HCT116 (cell line): ENCODE measurements at regions not wholly inside any gene's neighbourhood (a gene's known extent, or its start where the extent isn't known, plus 50 kb on each side); places are given as distances from the start of the nearest gene placed in this dataset.

Experiments
- ATAC-seq: fragments of 200-7000 bp; cut with Tn5 transposase; 2 replicates; pipeline ENCODE4 v1.9.1; 2020; ENCODE audit warnings: mild to moderate bottlenecking, moderate library complexity
- BruUV-seq: library from RNA; stranded (reverse); fragments of 400-500 nt; replicated peaks from 2 replicates; lab custom pipeline; 2021; lab: Mats Ljungman, UMichigan
- CTCF ChIA-PET: fragments of 300-600 bp; sonication (Branson Sonifier 250); formaldehyde crosslinking; loops from one replicate; lab custom pipeline; 2021; ENCODE audit warnings: antibody characterized with exemption; lab: Charles Lee
- POLR2A ChIA-PET: fragments of 300-600, 350-600 bp; sonication (Branson Sonifier 250); formaldehyde crosslinking; loops from one replicate; lab custom pipeline; 2021; ENCODE audit warnings: antibody characterized with exemption; lab: Charles Lee
- RAD21 ChIA-PET, 2 experiments: fragments of 300-600 bp; sonication (Branson Sonifier 250); formaldehyde crosslinking; loops; one replicate each; lab custom pipeline; 2023; ENCODE audit warnings: low total read pairs in 2 of 2; ENCODE audit not compliant: uncharacterized antibody in 2 of 2, unreplicated experiment in 2 of 2, low non-redundant PET in 1 of 2; lab: Charles Lee
- DNase-seq: peaks from one replicate; pipeline ENCODE4 v3.0.0-alpha.2; 2010; ENCODE audit warnings: low read depth, low spot score
- H2AFZ ChIP-seq: fragments of 200-600 bp; shearing (Covaris generic), sonication (generic); 2 replicates; pipeline ENCODE4 v1.6.1; 2017; ENCODE audit warnings: low read depth, mixed run types, mixed read lengths, antibody characterized with exemption, low read length; ENCODE audit not compliant: poor library complexity, severe bottlenecking
- H3K27ac ChIP-seq: 2 replicates; pipeline ENCODE4 v1.5.1; 2012; ENCODE audit warnings: low read depth, low read length
- H3K27me3 ChIP-seq: fragments of 200-600 bp; sonication (generic); 2 replicates; pipeline ENCODE4 v1.6.1; 2016; ENCODE audit warnings: mixed run types, low read length, mixed read lengths; ENCODE audit not compliant: insufficient read depth
- H3K36me3 ChIP-seq, 2 experiments: fragments of 200-500 bp in 1 of 2; fragments of 200-600 bp in 1 of 2; sonication (Bioruptor generic) in 1 of 2; sonication (generic) in 1 of 2; 2 replicates each; pipeline versions ENCODE4 v1.5.1 to v1.6.1; 2014 to 2016; ENCODE audit warnings: low read length in 2 of 2, inconsistent platforms in 1 of 2, mixed read lengths in 1 of 2, mixed run types in 1 of 2; ENCODE audit not compliant: insufficient read depth in 2 of 2, control insufficient read depth in 1 of 2
- H3K4me1 ChIP-seq, 2 experiments: fragments of 200-600 bp in 1 of 2; sonication (generic) in 1 of 2; 2 replicates each; pipeline versions ENCODE4 v1.5.1 to v1.6.1; 2012 to 2017; ENCODE audit warnings: low read length in 2 of 2, inconsistent platforms in 1 of 2, mild to moderate bottlenecking in 1 of 2, mixed read lengths in 1 of 2, mixed run types in 1 of 2, moderate library complexity in 1 of 2; ENCODE audit not compliant: insufficient read depth in 2 of 2, control insufficient read depth in 1 of 2
- H3K4me2 ChIP-seq: fragments of 200-600 bp; sonication (generic); 2 replicates; pipeline ENCODE4 v1.6.1; 2017; ENCODE audit warnings: mixed run types, low read length, mixed read lengths
- H3K4me3 ChIP-seq, 2 experiments: fragments of 200-600 bp in 1 of 2; sonication (generic) in 1 of 2; replicated peaks in 1 of 2; 2 replicates each; pipeline ENCODE4 v1.5.1; 2011 to 2016; ENCODE audit warnings: low read length in 2 of 2, control low read depth in 1 of 2, low read depth in 1 of 2, mild to moderate bottlenecking in 1 of 2, mixed read lengths in 1 of 2, mixed run types in 1 of 2
- H3K79me2 ChIP-seq: fragments of 200-600 bp; sonication (generic); 2 replicates; pipeline ENCODE4 v1.6.1; 2017; ENCODE audit warnings: mild to moderate bottlenecking, mixed run types, low read length, moderate library complexity, mixed read lengths; ENCODE audit not compliant: insufficient read depth
- H3K9ac ChIP-seq: fragments of 200-600 bp; sonication (generic); 2 replicates; pipeline ENCODE4 v1.6.1; 2016; ENCODE audit warnings: low read length, mixed read lengths
- H3K9me2 ChIP-seq: fragments of 200-600 bp; sonication (generic), shearing (Covaris generic); 2 replicates; pipeline ENCODE4 v1.6.1; 2017; ENCODE audit warnings: mixed run types, mild to moderate bottlenecking, moderate library complexity; ENCODE audit not compliant: insufficient read depth
- H3K9me3 ChIP-seq, 2 experiments: fragments of 200-500 bp in 1 of 2; fragments of 200-600 bp in 1 of 2; sonication (Bioruptor generic) in 1 of 2; sonication (generic) in 1 of 2; 2 replicates each; pipeline ENCODE4 v1.6.1; 2014 to 2017; ENCODE audit warnings: low read length in 2 of 2, mixed read lengths in 2 of 2, inconsistent platforms in 1 of 2, low read depth in 1 of 2, mild to moderate bottlenecking in 1 of 2, mixed run types in 1 of 2, moderate library complexity in 1 of 2; ENCODE audit not compliant: control insufficient read depth in 1 of 2, insufficient read depth in 1 of 2
- H4K20me1 ChIP-seq: fragments of 200-600 bp; sonication (generic), shearing (Covaris generic); 2 replicates; pipeline ENCODE4 v1.6.1; 2017; ENCODE audit warnings: mixed run types, mild to moderate bottlenecking, moderate library complexity; ENCODE audit not compliant: insufficient read depth
- CBX3 ChIP-seq: IDR thresholded peaks from 2 replicates; pipeline ENCODE4 v1.6.1; 2012; ENCODE audit warnings: low read depth
- CEBPB ChIP-seq: IDR thresholded peaks from 2 replicates; pipeline ENCODE4 v1.6.1; 2012; ENCODE audit warnings: low read depth
- EGR1 ChIP-seq: IDR thresholded peaks from 2 replicates; pipeline ENCODE4 v1.6.1; 2012; ENCODE audit warnings: low read depth
- POLR2AphosphoS5 ChIP-seq: IDR thresholded peaks from 2 replicates; pipeline ENCODE4 v1.6.1; 2011; ENCODE audit warnings: mild to moderate bottlenecking, low read depth, low read length, moderate library complexity
- RAD21 ChIP-seq: IDR thresholded peaks from 2 replicates; pipeline ENCODE4 v1.6.1; 2012; ENCODE audit warnings: low read depth, mild to moderate bottlenecking
- ZFX ChIP-seq: fragments of 450-650 bp; IDR thresholded peaks from 2 replicates; pipeline ENCODE4 v1.6.1; 2017
- intact Hi-C: fragments of 100-400 bp; cut with micrococcal nuclease; formaldehyde crosslinking; loops from 2 replicates; pipeline ENCODE4 v1.10.0; 2022
- TF ChIP-seq, protein P1 (sequence below): IDR thresholded peaks from 2 replicates; pipeline ENCODE4 v1.6.1; 2012
- TF ChIP-seq, protein P2 (sequence below): IDR thresholded peaks from 2 replicates; pipeline ENCODE4 v1.6.1; 2012

DNA sequence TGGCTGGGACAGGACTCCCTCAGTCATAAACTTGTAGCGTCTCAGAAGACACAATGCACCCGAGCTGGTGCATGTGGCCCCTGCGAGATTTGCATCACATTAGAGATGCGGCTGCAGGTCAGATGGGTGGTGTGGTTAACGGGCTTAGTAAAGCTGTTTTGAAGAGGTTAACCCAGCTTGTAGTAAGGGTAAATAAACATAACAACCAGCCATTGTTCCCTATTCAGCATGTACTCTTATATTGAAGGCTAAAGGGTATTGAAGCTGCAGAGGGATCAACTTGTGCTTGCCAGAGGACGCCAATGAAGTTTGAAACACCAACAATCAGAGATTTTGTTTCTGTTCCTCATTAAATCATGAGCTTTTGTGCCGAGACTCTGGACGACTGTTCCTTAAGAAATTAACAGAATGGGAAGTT, 79.4 kb downstream of the ZIC5 start:
- Histone ChIP-seq H3K27ac (no peak overlapping the region), H3K27me3 (no peaks in the 10 kb centered on the region), H3K4me2 (no peak overlapping the region), H3K9me3 (no peaks in the 10 kb centered on the region), H3K4me3 (no peak overlapping the region), H3K36me3 (no peaks in the 10 kb centered on the region), H3K4me1 (no peaks in the 10 kb centered on the region), H4K20me1 (no peaks in the 10 kb centered on the region), H3K9ac (no peak overlapping the region), H3K9me2 (no peaks in the 10 kb centered on the region), H2AFZ (no peak overlapping the region), H3K79me2 (no peaks in the 10 kb centered on the region)
- intact Hi-C loops, result no loop called here
- CTCF ChIA-PET, result interaction anchor here (1.7 kb wide), 1 partner anchor 8 kb away, joined by 4 read pairs; no protein-coding TSS in a partner anchor
- TF ChIP-seq, protein P1, sequence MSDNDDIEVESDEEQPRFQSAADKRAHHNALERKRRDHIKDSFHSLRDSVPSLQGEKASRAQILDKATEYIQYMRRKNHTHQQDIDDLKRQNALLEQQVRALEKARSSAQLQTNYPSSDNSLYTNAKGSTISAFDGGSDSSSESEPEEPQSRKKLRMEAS, result no peak
- TF ChIP-seq EGR1, result no peak
- ATAC-seq (no peak), DNase-seq (no peak)
- RAD21 ChIA-PET, result no interaction called here
- POLR2A ChIA-PET, result no interaction called here
- BruUV-seq, result no TSS peak

DNA sequence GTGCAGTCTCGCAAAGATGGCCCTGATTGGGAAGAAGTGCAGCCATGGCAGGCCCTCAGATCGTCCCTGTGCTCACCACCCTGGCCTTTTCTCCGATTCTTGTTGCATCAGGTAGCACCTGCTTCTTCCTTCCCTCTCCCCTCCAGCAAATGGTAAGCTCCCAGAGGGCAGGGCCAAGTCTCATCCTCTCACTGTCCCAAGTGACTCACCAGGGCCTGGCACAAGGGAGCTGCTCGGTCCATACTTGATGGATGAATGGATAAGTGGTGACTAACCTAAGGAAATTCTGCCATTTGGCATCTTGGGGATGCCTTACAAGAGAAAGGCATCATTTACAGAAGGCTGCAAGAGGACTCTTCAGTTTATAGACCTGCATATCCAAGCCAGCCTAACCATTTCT, 84.9 kb downstream of the ZIC5 start:
- Histone ChIP-seq H3K4me3 (no peak overlapping the region), H4K20me1 (no peaks in the 10 kb centered on the region), H3K9ac (no peak overlapping the region), H3K27ac (no peak overlapping the region), H3K9me2 (no peaks in the 10 kb centered on the region), H3K79me2 (no peaks in the 10 kb centered on the region), H3K36me3 (no peaks in the 10 kb centered on the region), H3K4me2 (no peak overlapping the region), H3K4me1 (no peaks in the 10 kb centered on the region), H3K9me3 (no peaks in the 10 kb centered on the region), H2AFZ (no peak overlapping the region), H3K27me3 (no peaks in the 10 kb centered on the region)
- DNase-seq, result no peak
- TF ChIP-seq RAD21, result no peak
- TF ChIP-seq, protein P2, sequence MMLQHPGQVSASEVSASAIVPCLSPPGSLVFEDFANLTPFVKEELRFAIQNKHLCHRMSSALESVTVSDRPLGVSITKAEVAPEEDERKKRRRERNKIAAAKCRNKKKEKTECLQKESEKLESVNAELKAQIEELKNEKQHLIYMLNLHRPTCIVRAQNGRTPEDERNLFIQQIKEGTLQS, result no peak
- TF ChIP-seq CEBPB, result no peak
- TF ChIP-seq CBX3, result no peak
- no peak for TF ChIP-seq POLR2AphosphoS5
- TF ChIP-seq ZFX, result no peak
- no peak for ATAC-seq
- ChIA-PET RAD21 (no interaction called here), POLR2A (no interaction called here), CTCF (no interaction called here)
- no TSS peak for BruUV-seq
- intact Hi-C loops, result no loop called here
